ENCODE measurements at regions not wholly inside any gene's neighbourhood (a gene's known extent, or its start where the extent isn't known, plus 50 kb on each side); places are given as distances from the start of the nearest gene placed in this dataset.

- no peak overlapping the region for H3K4me3 ChIP-seq
- H3K36me3 ChIP-seq (ENCODE audit: low read depth), result no peaks in the 10 kb centered on the region
- no peaks in the 10 kb centered on the region for H3K4me1 ChIP-seq (ENCODE audit: low read depth)
- H3K9me3 ChIP-seq, result no peaks in the 10 kb centered on the region
- no peak for TF ChIP-seq CTCF (IDR thresholded peaks at IDR 0.05)
- ATAC-seq (no peak), DNase-seq (no peak)
- intact Hi-C loops (cut with DNase I, micrococcal nuclease), result no loop called here
Observed at GRCh38 chr4:177080388-177080787, 229.3 kb upstream of the NEIL3 start.

GRCh38 chr4:177087060-177087459 lies 222.6 kb upstream of the NEIL3 start:
- Histone ChIP-seq H3K36me3 (ENCODE audit: low read depth) (no peaks in the 10 kb centered on the region), H3K4me3 (no peak overlapping the region), H3K4me1 (ENCODE audit: low read depth) (no peaks in the 10 kb centered on the region), H3K9me3 (no peaks in the 10 kb centered on the region)
- no peak for TF ChIP-seq CTCF (IDR thresholded peaks at IDR 0.05)
- intact Hi-C loops (cut with DNase I, micrococcal nuclease), result no loop called here
- ATAC-seq, result no peak
- DNase-seq, result no peak

- no peak for TF ChIP-seq CTCF (IDR thresholded peaks at IDR 0.05)
- Histone ChIP-seq H3K4me1 (ENCODE audit: low read depth) (no peaks in the 10 kb centered on the region), H3K36me3 (ENCODE audit: low read depth) (no peaks in the 10 kb centered on the region), H3K9me3 (no peaks in the 10 kb centered on the region), H3K4me3 (no peak overlapping the region)
- intact Hi-C loops (cut with DNase I, micrococcal nuclease), result no loop called here
- ATAC-seq, result no peak
- DNase-seq, result no peak
Observed at GRCh38 chr4:177087499-177087898, 222.2 kb upstream of the NEIL3 start.

- Histone ChIP-seq H3K9me3 (no peaks in the 10 kb centered on the region), H3K4me3 (no peak overlapping the region), H3K4me1 (ENCODE audit: low read depth) (no peaks in the 10 kb centered on the region), H3K36me3 (ENCODE audit: low read depth) (no peaks in the 10 kb centered on the region)
- DNase-seq, result no peak
- no peak for TF ChIP-seq CTCF (IDR thresholded peaks at IDR 0.05)
- no peak for ATAC-seq
- intact Hi-C loops (cut with DNase I, micrococcal nuclease), result no loop called here
Observed at GRCh38 chr4:177091515-177091914, 218.2 kb upstream of the NEIL3 start.

GRCh38 chr4:177092807-177093206 lies 216.9 kb upstream of the NEIL3 start:
- ATAC-seq, result no peak
- intact Hi-C loops (cut with DNase I, micrococcal nuclease), result no loop called here

More at GRCh38 chr4:177092807-177093206, 216.9 kb upstream of the NEIL3 start:
- H3K4me3 ChIP-seq, result no peak overlapping the region
- no peaks in the 10 kb centered on the region for H3K4me1 ChIP-seq (ENCODE audit: low read depth)
- TF ChIP-seq CTCF (IDR thresholded peaks at IDR 0.05), result no peak
- no peaks in the 10 kb centered on the region for H3K9me3 ChIP-seq
- no peaks in the 10 kb centered on the region for H3K36me3 ChIP-seq (ENCODE audit: low read depth)
- DNase-seq, result no peak

All from mucosa of descending colon (tissue), 3 donors.